Globus pallidus (tissue), 1 donor: ENCODE measurements at regions not wholly inside any gene's neighbourhood (a gene's known extent, or its start where the extent isn't known, plus 50 kb on each side); places are given as distances from the start of the nearest gene placed in this dataset.

ENCODE experiments used
- DNase-seq: peaks from one replicate; pipeline ENCODE4 v3.0.0-alpha.2; 2015; ENCODE audit warnings: low spot score

DNA sequence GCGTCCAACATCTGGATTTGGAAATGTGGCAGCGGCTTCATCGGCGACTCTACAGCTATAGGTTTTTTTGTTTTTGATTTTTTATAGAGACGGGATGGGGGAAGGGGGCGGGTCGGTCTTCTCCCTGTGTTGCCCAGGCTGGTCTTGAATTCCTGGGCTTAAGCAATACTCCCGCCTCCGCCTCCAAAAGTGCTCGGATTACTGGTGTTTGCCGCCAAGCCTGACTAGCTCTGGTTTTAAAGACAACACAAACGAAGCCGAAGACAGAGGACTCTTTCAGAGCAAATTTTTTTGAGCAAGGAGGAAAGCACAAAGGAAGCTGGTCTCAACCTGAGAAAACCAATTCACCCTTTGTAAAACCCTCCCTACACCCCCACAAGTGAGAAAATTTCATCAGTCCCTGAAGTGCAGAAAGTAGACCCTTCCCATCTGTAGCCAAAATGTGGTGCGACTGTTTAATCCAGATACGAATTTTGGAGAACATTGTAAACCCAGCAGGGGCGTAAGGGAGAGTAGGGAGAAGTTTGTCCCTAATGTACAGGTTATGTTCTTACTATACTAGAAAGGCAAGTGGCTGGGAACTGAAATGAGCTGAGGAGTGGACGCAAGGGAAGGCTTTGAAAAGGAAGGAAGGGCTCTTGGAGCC lies 185.9 kb downstream of the TRIM27 start:
- DNase-seq: no peak

DNA sequence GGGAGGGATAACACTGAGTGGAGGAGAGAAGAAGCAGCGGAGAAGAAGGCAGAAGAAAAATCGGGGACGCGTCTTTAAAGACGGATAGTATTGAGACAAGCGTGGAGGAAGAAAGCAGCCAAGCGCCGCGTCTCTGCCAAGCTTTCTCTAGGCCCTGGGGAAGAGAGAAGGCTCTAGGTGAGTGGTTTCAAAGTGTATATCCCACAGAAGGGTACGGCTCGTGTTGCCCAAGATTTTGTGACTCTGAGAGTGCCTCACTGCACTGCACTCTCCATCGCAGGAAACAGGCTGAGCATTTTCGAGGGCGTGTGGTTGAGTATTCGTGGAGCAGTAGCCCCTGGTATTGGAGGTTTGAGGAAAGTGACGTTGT lies 185.4 kb downstream of the TRIM27 start:
- no peak for DNase-seq

DNA sequence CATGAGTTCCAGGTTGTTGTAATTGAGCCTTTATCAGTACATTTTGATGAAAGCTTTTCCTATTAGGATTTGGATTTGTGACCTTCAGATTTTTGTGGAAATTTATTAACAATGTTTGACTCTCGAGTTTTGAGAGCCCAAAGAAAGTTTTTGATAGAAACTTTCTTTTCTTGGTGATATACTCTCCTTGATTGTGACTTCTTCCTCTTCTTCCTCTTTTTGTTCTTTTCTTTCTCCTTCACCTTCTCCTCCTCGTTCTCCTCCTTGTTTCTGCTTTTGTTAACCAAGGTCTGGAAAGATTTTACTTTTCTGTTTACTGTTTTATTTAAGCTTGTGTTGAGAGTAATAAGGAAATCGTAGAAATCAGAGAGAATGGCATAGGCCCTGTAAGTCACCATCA lies 182.4 kb downstream of the TRIM27 start:
- DNase-seq: no peak

DNA sequence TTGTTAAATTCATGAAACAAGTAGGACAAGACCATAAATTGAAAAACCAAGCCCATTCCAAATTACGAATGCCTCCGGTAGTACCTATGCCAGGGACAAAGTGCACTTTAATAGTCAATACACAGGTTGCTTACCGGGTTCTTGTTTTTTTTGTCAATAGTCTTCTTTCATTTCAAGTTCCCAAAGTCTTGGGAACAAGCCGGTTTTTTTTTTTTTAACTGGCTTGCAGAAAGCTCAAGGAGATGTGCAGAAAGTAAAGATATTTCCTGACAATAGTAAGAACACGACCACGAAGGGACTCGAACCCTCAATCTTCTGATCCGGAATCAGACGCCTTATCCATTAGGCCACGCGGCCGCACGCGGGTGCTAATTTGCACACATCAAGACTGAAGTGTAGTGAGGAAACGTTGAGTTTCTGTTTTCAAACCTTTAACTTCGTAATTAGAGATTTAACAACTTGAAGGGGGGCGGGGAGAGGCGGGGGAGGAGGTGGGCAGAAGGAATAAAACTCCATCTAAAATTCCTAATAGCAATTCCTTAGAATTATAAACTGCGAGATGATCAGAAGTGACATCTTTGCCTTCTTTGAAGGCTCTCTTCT lies 181.0 kb downstream of the TRIM27 start:
- no peak for DNase-seq

DNA sequence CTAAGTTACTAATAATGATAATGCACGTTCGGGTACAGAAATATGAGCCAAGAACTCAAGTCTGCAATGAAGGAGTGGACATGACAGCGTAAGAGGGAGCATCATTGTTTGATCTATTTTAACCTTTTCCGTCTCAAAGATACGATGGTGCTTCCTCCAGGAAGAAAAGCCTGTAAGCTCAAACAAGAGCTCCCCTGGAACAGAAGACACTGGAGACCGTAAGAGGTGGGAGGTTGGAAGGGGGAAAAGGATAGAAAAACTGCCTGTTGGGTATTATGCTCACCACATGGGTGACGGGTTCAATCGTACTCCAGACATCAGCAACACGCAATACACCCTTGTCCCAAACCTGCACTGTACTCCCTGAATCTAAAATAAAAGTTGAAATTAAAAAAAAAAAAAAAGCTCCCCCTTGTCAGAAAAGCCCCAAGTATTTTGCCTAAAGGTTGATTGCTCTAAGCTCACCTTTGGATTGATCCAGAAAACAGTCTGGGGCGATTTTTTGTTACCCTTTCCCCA lies 180.5 kb downstream of the TRIM27 start:
- DNase-seq: no peak

DNA sequence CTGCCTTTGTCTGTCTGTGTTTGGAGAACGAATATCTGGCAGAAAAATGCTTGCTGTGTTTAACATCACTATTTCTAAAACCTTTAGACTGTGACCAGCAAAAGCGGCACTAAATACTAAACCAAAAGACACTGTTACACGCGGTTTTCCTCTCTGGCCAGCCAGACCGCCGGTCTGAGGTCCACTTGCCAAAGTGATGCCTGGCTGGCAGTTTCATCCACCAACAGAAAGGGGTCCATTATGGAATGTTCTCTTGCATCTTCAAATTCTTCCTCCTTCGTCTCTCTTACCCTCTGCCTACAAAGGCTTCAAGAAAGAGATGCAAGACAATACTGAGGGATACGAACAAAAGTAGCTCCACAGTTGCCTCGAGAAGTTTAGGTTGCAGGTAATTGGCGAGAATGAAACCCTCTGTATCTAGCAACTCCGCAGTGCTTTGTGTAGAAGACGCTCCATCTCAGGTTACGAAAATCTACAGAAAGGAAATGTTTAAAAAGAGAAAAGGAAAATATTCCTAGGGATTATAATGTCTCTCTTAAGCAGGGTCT lies 176.6 kb downstream of the TRIM27 start:
- no peak for DNase-seq

DNA sequence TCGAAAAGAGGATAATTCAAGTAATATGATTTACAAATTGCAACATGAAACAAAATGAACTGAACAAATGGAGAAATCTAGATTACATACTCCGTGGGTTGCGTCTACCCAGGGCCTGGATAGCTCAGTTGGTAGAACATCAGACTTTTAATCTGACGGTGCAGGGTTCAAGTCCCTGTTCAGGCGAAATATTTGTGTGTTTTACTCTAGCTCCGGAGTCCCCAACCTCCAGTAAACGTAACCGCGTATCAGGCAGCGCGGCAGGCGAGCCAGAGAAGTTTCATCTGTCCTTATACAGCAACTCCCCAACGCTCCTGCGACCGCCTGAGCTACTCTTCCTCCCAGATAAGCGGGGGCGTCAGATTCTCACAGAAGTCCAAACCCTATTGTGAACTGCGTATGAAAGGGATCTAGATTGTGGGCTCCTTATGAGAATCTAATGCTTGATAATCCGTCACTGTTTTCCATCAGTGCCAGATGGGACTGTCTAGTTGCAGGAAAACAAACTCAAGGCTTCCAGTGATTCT lies 176.1 kb downstream of the TRIM27 start:
- no peak for DNase-seq

DNA sequence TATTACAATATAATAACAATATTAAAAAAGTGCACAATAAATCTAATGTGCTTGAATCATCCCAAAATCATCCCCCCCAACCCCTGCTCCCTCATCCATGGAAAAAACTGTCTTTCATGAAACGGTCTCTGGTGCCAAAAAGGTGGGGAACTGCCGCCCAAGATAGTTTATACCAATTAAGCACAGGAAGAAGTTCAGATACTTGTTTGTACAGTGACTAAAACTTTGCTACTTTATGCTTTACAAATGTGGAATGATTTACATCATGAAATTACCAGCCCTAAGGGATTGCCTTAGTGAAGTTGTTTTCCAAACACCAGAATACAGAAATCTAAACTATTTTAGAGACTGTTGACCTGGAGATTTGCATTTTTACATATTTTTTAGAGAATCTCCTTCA lies 175.6 kb downstream of the TRIM27 start:
- no peak for DNase-seq

DNA sequence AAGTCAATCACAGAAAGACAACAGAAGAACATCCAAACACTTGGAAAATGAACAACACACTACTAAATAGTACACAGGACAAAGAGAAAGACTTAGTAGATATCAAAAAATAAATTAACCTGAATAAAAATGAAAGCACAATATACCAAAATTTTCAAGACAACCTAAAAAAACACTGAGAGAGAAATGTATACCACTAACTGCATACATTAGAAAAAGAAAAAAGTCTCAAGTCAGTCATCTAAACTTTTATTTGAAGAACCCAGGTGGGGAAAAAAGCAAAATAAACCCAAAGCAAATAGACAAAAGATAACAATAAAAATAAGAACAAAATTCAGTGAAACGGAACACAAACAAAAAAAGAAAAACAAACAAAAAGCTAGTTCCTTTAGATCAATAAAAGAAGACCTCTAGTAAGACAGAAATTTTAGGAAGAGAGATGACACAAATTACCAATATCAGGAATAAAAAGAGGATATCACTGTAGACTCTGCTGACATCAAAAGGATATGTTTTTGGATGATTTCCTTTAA lies 172.8 kb downstream of the TRIM27 start:
- DNase-seq: no peak

DNA sequence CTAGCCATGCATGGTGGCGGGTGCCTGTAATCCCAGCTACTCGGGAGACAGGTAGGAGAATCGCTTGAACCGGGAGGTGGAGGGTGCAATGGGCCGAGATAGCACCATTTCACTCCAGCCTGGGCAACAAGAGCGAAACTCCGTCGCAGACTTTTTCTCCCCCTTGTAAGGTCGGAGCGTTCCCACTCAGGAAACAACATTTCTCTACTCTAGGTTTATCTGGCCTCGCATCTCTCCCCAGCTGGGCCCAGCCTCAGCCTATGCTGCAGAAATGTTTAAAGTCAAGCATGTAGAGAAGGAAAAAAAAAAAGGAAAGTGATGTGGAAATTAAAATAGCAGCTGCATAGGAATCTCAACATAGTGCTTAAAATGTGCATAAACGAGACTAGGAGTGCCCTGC lies 172.3 kb downstream of the TRIM27 start:
- no peak for DNase-seq

DNA sequence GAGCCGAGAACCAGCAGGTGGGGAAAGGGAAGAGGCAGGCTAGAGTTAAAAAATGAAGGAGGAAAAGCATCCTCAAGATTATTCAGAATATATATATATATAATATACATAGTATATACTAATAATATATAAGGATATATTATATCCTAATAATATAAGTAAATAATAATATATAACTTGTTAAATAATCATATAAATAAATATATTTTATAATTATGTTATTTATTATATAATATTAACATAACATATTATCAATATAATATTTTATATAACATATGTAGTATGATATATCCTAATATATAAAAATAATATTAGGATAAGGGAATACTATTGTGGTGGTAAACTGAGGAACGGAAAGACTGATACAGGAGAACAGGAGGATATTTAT lies 171.8 kb downstream of the TRIM27 start:
- no peak for DNase-seq

DNA sequence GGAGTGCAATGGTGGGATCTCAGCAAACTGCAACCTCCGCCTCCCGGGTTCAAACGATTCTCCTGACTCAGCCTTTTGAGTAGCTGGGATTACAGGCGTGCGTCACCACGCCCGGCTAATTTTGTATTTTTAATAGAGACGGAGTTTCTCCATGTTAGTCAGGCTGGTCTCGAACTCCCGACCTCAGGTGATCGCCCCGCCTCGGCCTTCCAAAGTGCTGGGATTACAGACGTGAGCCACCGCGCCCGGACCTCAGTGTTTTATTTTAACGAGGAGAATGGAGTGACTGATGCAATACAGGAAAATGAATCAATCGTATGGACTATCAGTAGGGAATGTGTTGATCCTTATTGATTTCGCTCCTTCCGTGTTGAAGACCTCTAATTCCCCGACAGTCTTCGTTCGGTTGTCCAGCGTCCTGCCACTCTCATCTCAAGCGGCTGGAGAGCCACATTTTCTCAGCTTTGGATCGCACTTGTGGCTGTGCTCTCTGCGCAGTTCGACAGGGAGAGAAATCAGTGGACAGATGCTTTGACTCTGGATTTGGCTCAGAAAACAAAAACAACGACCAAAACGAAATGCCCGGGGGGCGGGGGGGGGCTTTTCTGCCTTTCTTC lies 166.2 kb downstream of the TRIM27 start:
- no peak for DNase-seq

DNA sequence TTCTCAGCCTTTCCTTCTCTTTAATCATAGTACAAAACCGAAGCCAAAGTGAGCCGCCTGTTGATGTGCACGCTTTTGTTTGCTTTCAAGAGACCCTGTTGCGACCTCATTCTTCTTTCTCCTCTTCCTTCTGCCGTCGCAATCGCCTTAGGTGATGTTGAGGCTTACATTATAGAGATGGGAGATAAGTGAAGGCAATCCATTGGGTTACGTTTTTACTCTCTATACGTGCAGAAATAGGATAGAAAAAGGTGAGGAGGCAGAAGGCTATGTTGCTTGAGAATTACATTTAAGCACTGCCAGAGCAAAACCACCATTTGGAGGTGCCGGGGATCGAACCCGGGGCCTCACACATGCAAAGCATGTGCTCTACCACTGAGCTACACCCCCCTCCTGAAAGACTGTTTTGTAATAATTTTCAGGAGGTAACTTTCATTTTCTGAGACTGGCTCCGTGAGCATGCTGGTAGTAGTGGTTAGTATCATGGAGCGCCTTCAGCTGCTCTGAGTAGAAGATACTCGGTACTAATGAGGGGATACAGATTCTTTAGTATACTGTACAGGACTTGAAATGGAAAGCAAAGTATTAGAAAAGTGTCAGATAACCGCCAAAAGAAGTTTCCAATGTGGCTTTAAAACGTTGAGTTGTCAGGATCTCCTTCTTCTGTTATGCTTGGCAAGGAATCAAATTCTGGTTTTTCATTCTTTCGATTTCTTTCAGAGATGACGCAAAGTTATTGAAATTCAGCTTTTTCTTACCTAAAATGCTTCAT lies 165.6 kb downstream of the TRIM27 start:
- no peak for DNase-seq

DNA sequence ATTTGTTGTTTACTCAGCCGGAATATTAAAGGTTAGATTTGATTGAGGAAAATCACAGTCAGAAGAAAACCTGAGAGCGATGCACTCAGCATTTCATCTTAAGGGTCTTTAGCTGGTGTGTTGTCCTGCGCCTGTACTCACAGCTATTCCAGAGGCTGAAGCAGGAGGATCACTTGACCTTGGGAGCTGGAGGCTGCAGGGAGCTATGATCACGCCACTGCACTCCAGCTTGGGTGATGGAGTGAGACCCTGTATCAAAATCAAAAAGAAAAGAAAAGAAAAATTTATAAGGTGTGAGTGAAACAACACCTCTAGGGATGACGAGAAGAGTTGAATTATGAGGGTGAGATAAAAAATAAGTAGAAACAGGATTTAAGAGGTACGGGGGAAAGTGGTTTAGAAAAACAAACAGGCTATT lies 165.0 kb downstream of the TRIM27 start:
- DNase-seq: no peak

DNA sequence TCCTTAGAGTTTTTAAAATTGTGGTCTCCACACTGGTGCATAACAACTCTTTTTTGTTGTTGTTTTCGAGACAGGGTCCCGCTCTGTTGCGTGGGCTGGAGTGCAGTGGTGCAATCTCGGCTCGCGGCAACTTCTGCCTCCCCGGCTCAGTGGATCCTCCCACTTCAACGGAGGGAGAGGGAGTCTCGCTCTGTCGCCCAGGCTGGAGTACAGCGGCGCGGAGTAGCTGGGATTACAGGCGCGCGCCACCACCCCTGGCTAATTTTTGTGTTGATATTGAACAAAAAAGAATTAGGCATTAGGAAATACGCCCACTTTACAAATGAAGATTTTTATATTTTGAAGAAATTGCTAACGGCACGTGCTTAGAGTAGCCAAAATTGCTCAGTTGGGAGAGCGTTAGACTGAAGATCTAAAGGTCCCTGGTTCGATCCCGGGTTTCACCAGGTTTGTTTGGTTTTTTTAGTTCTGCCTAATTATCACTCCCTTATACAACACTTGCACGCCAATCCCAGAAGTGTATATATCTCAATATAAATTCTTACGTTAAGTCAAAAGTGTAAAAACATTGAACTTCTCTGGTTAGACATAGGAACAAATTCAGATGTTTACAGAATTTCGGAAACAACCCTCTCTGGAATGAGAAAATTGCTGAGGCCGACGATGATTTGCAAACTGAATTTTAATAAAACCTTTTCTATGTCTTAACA lies 159.6 kb downstream of the TRIM27 start:
- DNase-seq: no peak

DNA sequence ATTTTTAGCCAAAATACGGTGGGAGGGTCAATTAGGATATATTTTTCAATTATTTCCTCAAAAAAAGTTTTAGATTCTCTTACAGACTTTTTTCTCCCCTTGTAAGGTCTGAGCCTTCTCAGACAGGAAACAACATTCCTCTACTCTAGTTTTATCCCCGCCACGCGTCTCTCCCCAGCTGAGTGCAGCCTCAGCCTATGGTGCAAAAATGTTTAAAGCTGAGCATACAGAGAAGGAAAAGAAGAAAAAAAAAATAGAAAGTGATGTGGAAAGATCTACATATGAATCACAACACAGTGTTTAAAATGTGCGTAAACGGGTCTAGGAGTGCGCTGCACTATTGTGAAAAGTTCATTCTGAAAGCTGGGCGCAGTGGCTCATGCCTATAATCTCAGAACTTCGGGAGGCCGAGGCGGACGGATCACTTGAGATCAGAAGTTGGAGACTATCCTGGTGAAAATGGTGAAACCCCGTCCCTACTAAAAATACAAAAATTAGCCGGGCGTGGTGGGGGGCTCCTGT lies 159.0 kb downstream of the TRIM27 start:
- DNase-seq: no peak

DNA sequence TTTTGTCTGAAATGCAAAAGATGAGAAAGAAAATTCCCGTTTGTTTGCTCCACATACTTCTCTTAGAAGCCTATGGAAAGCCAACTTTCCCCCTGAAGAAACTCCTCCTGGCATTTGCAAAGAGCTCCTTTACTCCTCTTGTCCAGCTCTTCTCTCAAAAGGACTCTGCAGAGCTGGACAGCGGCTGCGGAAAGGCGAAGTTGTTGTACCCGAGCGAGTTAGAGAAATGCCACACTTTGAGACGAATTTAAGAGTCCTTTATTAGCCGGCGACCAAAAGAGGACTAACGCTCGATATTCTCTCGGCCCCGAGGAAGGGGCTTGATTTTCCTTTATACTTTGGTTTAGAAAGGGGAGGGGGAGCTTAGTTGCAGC lies 157.8 kb downstream of the TRIM27 start:
- no peak for DNase-seq

DNA sequence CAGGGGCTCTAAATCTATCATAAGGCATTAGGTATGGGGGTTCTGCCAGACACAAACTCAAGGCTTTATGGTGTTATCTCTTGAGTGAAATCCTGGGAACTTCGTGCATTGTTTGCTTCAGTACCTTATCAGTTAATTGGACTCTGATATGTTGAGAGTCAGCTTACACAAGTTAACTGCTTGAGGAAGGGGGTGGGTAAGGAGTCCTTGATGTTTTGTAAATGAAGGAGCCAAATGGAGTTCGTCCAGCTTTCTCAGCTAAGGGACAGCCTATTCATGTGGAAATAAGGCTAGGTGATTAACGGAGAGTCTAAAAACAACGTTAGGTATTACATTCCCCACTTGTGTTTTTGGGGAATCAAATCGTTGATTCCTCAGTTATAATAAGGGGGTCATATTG lies 157.4 kb downstream of the TRIM27 start:
- DNase-seq: no peak

DNA sequence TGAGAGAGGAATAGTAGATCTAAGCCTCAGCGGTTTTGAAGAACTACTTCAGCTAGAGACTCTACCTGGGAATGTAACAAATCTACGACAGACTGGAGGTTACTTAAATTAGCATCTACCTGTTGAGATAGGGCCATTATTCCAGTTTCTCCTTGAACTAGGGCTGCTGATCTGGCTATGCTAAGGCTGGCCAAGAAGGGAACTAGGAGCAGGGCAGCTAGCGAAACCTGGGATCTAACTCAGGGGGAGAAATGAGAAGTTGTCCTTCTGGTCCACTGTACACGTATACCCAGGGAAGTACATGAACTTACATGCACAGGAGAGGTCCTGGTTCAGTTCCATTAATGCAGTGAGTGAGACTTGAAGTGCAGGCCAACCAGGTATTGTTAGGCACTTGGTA lies 156.7 kb downstream of the TRIM27 start:
- no peak for DNase-seq

DNA sequence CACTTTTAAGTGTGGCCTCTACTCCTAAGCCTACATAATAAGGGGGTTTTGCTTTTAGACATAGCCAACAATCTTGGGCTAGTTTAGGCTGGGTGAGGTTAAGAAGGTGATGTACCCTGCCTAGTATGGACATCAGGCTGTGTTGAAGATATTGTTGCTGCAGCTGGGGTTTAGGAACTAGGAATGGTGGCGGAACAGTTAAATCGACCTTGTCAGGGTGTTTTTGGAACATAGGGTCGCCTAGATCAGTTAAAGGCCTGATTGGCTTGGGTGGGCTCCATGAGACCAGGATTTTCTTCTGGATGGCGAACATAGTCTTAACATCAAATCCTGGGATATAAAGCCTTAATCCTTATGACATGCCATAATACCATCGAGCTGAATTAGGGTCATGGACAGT lies 156.1 kb downstream of the TRIM27 start:
- no peak for DNase-seq

DNA sequence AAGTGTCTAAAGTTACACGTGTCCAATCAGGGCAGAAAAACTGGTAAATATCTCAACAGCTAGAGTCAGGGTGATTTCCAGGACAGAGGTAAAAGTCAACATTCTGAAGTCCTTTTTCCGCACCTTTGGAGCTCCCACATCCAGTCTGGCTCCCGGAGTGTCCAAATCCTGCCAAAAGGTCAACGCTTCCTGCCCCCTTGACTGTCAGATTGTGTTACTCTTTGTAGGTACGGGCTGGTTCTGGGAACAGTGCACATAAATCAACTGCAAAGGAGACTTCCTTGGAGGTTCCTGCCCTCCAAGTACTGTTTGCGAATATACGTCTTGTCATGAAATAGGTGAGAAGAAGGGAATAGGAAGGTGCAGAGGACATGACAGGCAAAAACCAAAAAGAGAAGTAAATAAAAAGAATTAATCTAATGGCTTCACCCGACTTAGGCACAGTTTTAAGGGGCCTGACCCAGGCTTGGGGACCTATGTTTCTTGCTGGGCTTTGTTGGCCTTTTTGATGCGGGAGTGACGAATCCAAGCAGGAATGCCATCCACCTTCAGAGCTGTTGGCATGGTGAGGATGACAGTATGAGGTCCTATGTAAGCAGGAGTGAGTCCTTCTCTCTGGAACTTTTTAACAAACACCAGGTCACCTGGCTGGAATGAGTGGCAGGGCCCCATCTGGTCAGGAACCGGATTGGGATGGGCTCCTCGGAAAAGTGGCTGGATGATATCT lies 155.4 kb downstream of the TRIM27 start:
- DNase-seq: no peak
